Natural killer cell (primary cell): ENCODE measurements at regions not wholly inside any gene's neighbourhood (a gene's known extent, or its start where the extent isn't known, plus 50 kb on each side); places are given as distances from the start of the nearest gene placed in this dataset.

Source experiments
- ATAC-seq, 3 donors: fragments of 150-1000 bp in 2 of 3; fragments of 200-7000 bp in 1 of 3; cut with Tn5 transposase; 1 replicate in 1 of 3; 2 replicates in 2 of 3; pipeline ENCODE4 v1.10.0; 2021; ENCODE audit warnings: mild to moderate bottlenecking in 2 of 3, moderate library complexity in 2 of 3
- DNase-seq, 2 donors: peaks; one replicate each; pipeline versions ENCODE4 v3.0.0 to v3.0.0-alpha.2; 2013 to 2021; ENCODE audit warnings: mixed read lengths in 1 of 2
- H3K27ac ChIP-seq: one replicate; pipeline ENCODE4 v1.5.1; 2013; ENCODE audit warnings: mild to moderate bottlenecking, low read length
- H3K27me3 ChIP-seq: one replicate; pipeline ENCODE4 v1.6.1; 2013; ENCODE audit warnings: low read length; ENCODE audit not compliant: control insufficient read depth, insufficient read depth
- H3K36me3 ChIP-seq: one replicate; pipeline ENCODE4 v1.6.1; 2013; ENCODE audit warnings: low read length; ENCODE audit not compliant: control insufficient read depth, insufficient read depth
- H3K4me1 ChIP-seq: one replicate; pipeline ENCODE4 v1.6.1; 2013; ENCODE audit warnings: low read length; ENCODE audit not compliant: control insufficient read depth, insufficient read depth
- H3K4me3 ChIP-seq: one replicate; pipeline ENCODE4 v1.5.1; 2013; ENCODE audit warnings: low read length
- H3K9me3 ChIP-seq: one replicate; pipeline ENCODE4 v1.6.1; 2013; ENCODE audit warnings: low read length; ENCODE audit not compliant: control insufficient read depth, insufficient read depth
- H3K27ac Mint-ChIP-seq, 2 donors: one replicate each; pipeline ENCODE4 v1.8.0; 2022; ENCODE audit warnings: mild to moderate bottlenecking in 2 of 2, mixed read lengths in 2 of 2, moderate library complexity in 1 of 2
- H3K27me3 Mint-ChIP-seq, 2 donors: one replicate each; pipeline ENCODE4 v1.8.0; 2022; ENCODE audit warnings: low read depth in 2 of 2, mixed read lengths in 2 of 2
- H3K36me3 Mint-ChIP-seq: one replicate; pipeline ENCODE4 v1.8.0; 2022; ENCODE audit warnings: mixed read lengths
- H3K4me1 Mint-ChIP-seq, 2 donors: one replicate each; pipeline ENCODE4 v1.8.0; 2022; ENCODE audit warnings: mixed read lengths in 2 of 2
- H3K4me3 Mint-ChIP-seq: one replicate; pipeline ENCODE4 v1.8.0; 2022; ENCODE audit warnings: mild to moderate bottlenecking, moderate library complexity, mixed read lengths
- H3K9me3 Mint-ChIP-seq, 2 donors: one replicate each; pipeline ENCODE4 v1.8.0; 2022; ENCODE audit warnings: mixed read lengths in 2 of 2
- WGBS: methylation state at CpG from one replicate; pipeline ENCODE4 v1.1.7; 2013; ENCODE audit warnings: missing lambda C conversion rate; ENCODE audit not compliant: insufficient coverage; 5-methylcytosine and 5-hydroxymethylcytosine counted together
- intact Hi-C: fragments of 100-400 bp; cut with micrococcal nuclease; formaldehyde crosslinking; loops from one replicate; pipeline ENCODE4 v1.14.2; 2022
- TF ChIP-seq, protein P1 (sequence below): fragments of 200-600 bp; IDR thresholded peaks from one replicate; pipeline ENCODE4 v1.8.0; 2022; ENCODE audit warnings: antibody characterized with exemption

DNA sequence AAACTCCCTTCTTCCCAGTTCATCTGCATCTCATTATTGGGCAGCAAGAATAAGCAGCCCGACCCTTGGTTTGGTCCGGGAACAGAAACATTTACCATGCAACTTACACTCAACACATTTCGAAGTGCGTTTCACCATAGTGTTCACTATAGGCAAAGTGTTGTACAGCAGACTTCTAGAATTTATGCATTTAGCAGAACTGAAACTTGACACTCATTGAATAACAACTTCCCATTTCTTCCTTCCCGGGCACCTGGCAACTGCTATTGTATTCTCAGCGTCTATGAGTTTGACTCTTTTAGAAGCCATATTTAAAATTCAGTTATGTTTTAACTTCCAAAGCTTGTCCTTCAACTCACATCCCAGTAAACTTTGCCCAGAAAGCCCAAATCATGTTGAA lies 840.6 kb downstream of the NLGN4X start:
- TF ChIP-seq, protein P1, sequence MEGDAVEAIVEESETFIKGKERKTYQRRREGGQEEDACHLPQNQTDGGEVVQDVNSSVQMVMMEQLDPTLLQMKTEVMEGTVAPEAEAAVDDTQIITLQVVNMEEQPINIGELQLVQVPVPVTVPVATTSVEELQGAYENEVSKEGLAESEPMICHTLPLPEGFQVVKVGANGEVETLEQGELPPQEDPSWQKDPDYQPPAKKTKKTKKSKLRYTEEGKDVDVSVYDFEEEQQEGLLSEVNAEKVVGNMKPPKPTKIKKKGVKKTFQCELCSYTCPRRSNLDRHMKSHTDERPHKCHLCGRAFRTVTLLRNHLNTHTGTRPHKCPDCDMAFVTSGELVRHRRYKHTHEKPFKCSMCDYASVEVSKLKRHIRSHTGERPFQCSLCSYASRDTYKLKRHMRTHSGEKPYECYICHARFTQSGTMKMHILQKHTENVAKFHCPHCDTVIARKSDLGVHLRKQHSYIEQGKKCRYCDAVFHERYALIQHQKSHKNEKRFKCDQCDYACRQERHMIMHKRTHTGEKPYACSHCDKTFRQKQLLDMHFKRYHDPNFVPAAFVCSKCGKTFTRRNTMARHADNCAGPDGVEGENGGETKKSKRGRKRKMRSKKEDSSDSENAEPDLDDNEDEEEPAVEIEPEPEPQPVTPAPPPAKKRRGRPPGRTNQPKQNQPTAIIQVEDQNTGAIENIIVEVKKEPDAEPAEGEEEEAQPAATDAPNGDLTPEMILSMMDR, result no peak
- DNase-seq, result no peak
- Mint-ChIP-seq H3K27me3 (no peaks in the 10 kb centered on the region), H3K27ac (no peak overlapping the region), H3K4me3 (no peak overlapping the region), H3K4me1 (no peaks in the 10 kb centered on the region), H3K36me3 (peaks cover 7% of the 10 kb centered on the region), H3K9me3 (peaks cover 2 to 11% of the 10 kb centered on the region in 2 donors)
- intact Hi-C loops, result no loop called here
- Histone ChIP-seq H3K4me3 (no peak overlapping the region), H3K27me3 (no peaks in the 10 kb centered on the region), H3K27ac (no peak overlapping the region), H3K36me3 (no peaks in the 10 kb centered on the region), H3K9me3 (no peaks in the 10 kb centered on the region), H3K4me1 (no peaks in the 10 kb centered on the region)
- no peak for ATAC-seq
- 45% methylated on average over 6 of the region's 6 CpGs for WGBS

DNA sequence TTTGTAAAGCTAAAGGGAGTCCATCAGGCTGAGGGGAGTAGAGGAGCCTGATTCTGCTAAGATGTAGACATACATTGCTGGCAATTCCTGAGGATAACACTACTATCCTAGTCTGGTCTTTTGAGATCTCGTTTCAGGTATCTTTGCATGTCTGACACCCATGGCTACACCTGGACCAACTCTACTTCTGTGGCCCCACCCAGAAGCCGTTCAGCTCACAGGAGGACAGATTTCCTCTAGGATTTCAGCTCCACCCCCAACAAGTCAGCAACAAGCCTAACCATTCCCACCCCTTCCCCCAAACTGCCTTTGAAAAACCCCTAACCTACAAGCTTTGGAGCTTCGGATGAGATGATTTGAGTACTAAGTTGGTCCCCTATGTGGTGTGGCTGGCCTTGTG lies 848.2 kb downstream of the NLGN4X start:
- Histone ChIP-seq H3K36me3 (no peaks in the 10 kb centered on the region), H3K27ac (no peak overlapping the region), H3K27me3 (no peaks in the 10 kb centered on the region), H3K4me1 (no peaks in the 10 kb centered on the region), H3K9me3 (no peaks in the 10 kb centered on the region), H3K4me3 (no peak overlapping the region)
- ATAC-seq, result no peak
- no peak overlapping the region for H3K27ac Mint-ChIP-seq
- H3K27me3 Mint-ChIP-seq, result no peaks in the 10 kb centered on the region
- peaks cover 4 to 10% of the 10 kb centered on the region in 2 donors for H3K9me3 Mint-ChIP-seq
- intact Hi-C loops, result no loop called here
- H3K4me3 Mint-ChIP-seq, result no peak overlapping the region
- H3K4me1 Mint-ChIP-seq, result no peaks in the 10 kb centered on the region
- TF ChIP-seq, protein P1, result no peak
- DNase-seq, result no peak
- no peaks in the 10 kb centered on the region for H3K36me3 Mint-ChIP-seq
- 57% methylated on average over 2 of the region's 3 CpGs for WGBS

DNA sequence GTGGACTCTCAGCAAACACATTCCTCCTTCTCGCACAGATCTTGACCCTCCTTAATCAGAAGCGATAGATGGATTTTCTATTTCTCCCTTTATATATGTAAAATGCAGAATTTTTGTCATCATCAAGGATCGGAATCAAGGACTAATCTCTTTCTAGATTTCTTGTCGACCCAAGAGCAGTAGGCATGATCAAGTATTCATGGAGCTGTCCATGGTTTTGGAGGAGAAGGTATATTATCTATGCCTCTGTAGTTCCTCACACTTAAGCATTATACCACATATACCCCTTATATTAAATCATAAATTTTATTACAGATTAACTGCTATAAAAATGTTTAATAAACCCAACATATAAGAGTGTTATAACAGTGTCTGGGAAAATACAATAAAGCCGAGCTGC lies 886.8 kb downstream of the NLGN4X start:
- no peaks in the 10 kb centered on the region for H3K27me3 Mint-ChIP-seq
- intact Hi-C loops, result no loop called here
- Histone ChIP-seq H3K27ac (no peak overlapping the region), H3K9me3 (no peaks in the 10 kb centered on the region), H3K27me3 (no peaks in the 10 kb centered on the region), H3K4me3 (no peak overlapping the region), H3K4me1 (no peaks in the 10 kb centered on the region), H3K36me3 (no peaks in the 10 kb centered on the region)
- TF ChIP-seq, protein P1, result no peak
- no peak for DNase-seq
- H3K4me3 Mint-ChIP-seq, result no peak overlapping the region
- no peaks in the 10 kb centered on the region for H3K4me1 Mint-ChIP-seq
- peaks cover 9 to 12% of the 10 kb centered on the region in 2 donors for H3K9me3 Mint-ChIP-seq
- H3K27ac Mint-ChIP-seq, result no peak overlapping the region
- no peaks in the 10 kb centered on the region for H3K36me3 Mint-ChIP-seq
- no CpG with 5 or more reads among the region's 5 CpGs for WGBS
- no peak for ATAC-seq

DNA sequence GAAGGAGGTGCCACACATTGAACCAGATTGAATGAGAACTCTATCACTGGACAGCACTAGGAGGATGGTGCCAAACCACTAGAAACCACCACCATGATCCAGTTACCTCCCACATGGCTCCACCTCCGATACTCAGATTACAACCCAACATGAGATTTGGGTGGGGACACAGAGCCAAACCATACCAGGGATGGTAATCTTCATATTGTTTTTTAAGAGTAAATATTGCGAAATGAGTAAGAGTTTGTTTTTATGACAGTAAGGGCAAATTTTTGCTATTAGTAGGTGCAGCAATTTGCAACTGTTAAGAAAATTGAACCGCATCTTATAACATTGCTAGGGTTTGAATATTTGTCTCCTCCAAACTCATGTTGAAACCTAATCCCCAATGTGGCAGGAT lies 891.5 kb downstream of the NLGN4X start:
- Mint-ChIP-seq H3K4me1 (no peaks in the 10 kb centered on the region), H3K9me3 (peaks cover 9 to 10% of the 10 kb centered on the region in 2 donors), H3K27me3 (no peaks in the 10 kb centered on the region), H3K36me3 (peaks cover 6% of the 10 kb centered on the region), H3K4me3 (no peak overlapping the region), H3K27ac (no peak overlapping the region)
- Histone ChIP-seq H3K27ac (no peak overlapping the region), H3K4me3 (no peak overlapping the region), H3K36me3 (no peaks in the 10 kb centered on the region), H3K4me1 (no peaks in the 10 kb centered on the region), H3K9me3 (no peaks in the 10 kb centered on the region), H3K27me3 (no peaks in the 10 kb centered on the region)
- DNase-seq (no peak), ATAC-seq (no peak)
- TF ChIP-seq, protein P1, result no peak
- intact Hi-C loops, result no loop called here
- WGBS, result 88% methylated on average over 1 of the region's 3 CpGs
